GM12878 (cell line): ENCODE measurements at regions not wholly inside any gene's neighbourhood (a gene's known extent, or its start where the extent isn't known, plus 50 kb on each side); places are given as distances from the start of the nearest gene placed in this dataset.

ENCODE experiments used
- ATAC-seq: fragments of 200-7000 bp; cut with Tn5 transposase; 3 replicates; pipeline ENCODE4 v1.9.1; 2020; ENCODE audit warnings: mild to moderate bottlenecking, moderate library complexity
- BruUV-seq: library from RNA; stranded (reverse); fragments of 400-500 nt; replicated peaks from 2 replicates; lab custom pipeline; 2021; lab: Mats Ljungman, UMichigan
- CTCF ChIA-PET: fragments of 300-600 bp; sonication (Branson Sonifier 250); formaldehyde crosslinking; extraction: SDS; loops from one replicate; lab custom pipeline; 2021; ENCODE audit warnings: inconsistent platforms; lab: Yijun Ruan, JAX
- POLR2A ChIA-PET: fragments of 350-600 bp; formaldehyde crosslinking; extraction: SDS; loops from one replicate; lab custom pipeline; 2021; ENCODE audit warnings: inconsistent platforms; lab: Charles Lee
- RAD21 ChIA-PET: fragments of 300-600 bp; sonication (Branson Sonifier 250); formaldehyde crosslinking; loops from one replicate; lab custom pipeline; 2023; ENCODE audit warnings: antibody characterized with exemption; ENCODE audit not compliant: unreplicated experiment; lab: Charles Lee
- SMC1A ChIA-PET: fragments of 300-600 bp; sonication (Branson Sonifier 250); formaldehyde crosslinking; loops from one replicate; lab custom pipeline; 2023; ENCODE audit not compliant: unreplicated experiment, uncharacterized antibody; lab: Charles Lee
- DNase-seq: peaks from one replicate; pipeline ENCODE4 v3.0.0-alpha.2; 2011; ENCODE audit warnings: low read depth, low spot score
- FAIRE-seq: peaks from 3 replicates; lab custom pipeline; 2011; peaks lifted over from hg19 to GRCh38; lab: Jason Lieb, UNC
- H2AFZ ChIP-seq: 2 replicates; pipeline ENCODE4 v1.6.0; 2011; ENCODE audit warnings: low read depth, low read length, control low read depth; ENCODE audit not compliant: control insufficient read depth
- H3K27ac ChIP-seq: 2 replicates; pipeline ENCODE4 v1.5.1; 2011; ENCODE audit warnings: control low read depth; ENCODE audit not compliant: control insufficient read depth, insufficient read depth
- H3K27me3 ChIP-seq, 2 experiments: replicated peaks in 1 of 2; 2 replicates each; pipeline versions ENCODE4 v1.6.0 to v1.6.1; 2011; ENCODE audit warnings: low read length in 1 of 2; ENCODE audit not compliant: control insufficient read depth in 2 of 2, insufficient read depth in 2 of 2
- H3K36me3 ChIP-seq, 2 experiments: 2 replicates each; pipeline ENCODE4 v1.5.1; 2011; ENCODE audit warnings: low read length in 1 of 2; ENCODE audit not compliant: control insufficient read depth in 2 of 2, insufficient read depth in 2 of 2
- H3K4me1 ChIP-seq: 2 replicates; pipeline ENCODE4 v1.6.1; 2011; ENCODE audit warnings: mild to moderate bottlenecking, low read length, moderate library complexity, mixed read lengths; ENCODE audit not compliant: control insufficient read depth, insufficient read depth
- H3K4me2 ChIP-seq: 2 replicates; pipeline ENCODE4 v1.6.0; 2011; ENCODE audit warnings: control low read depth; ENCODE audit not compliant: control insufficient read depth, insufficient read depth
- H3K4me3 ChIP-seq: fragments of 200-600 bp; sonication (generic); 2 replicates; pipeline ENCODE4 v1.5.1; 2016
- H3K79me2 ChIP-seq: 2 replicates; pipeline ENCODE4 v1.6.0; 2011; ENCODE audit warnings: low read length; ENCODE audit not compliant: control insufficient read depth, insufficient read depth
- H3K9ac ChIP-seq: 2 replicates; pipeline ENCODE4 v1.8.0; 2011; ENCODE audit warnings: low read length, control low read depth, mixed read lengths; ENCODE audit not compliant: control insufficient read depth, insufficient read depth
- H3K9me3 ChIP-seq: replicated peaks from 3 replicates; pipeline ENCODE4 v1.5.1; 2011; ENCODE audit warnings: mild to moderate bottlenecking, low read length; ENCODE audit not compliant: control insufficient read depth, insufficient read depth
- H4K20me1 ChIP-seq: 2 replicates; pipeline ENCODE4 v1.6.0; 2011; ENCODE audit not compliant: control insufficient read depth, insufficient read depth
- KDM1A ChIP-seq: fragments of 200-600 bp; sonication (generic); IDR thresholded peaks from 2 replicates; pipeline ENCODE4 v1.6.1; 2016; ENCODE audit warnings: borderline replicate concordance
- MXI1 ChIP-seq: fragments of 150-350 bp; IDR thresholded peaks from 2 replicates; pipeline ENCODE4 v1.6.1; 2011; ENCODE audit warnings: low read depth, mild to moderate bottlenecking, inconsistent platforms, low read length, improper control_type of control experiment
- PAX5 ChIP-seq: IDR thresholded peaks from 2 replicates; pipeline ENCODE4 v1.6.1; 2011; ENCODE audit warnings: low read depth, low read length, borderline replicate concordance
- RUNX3 ChIP-seq: IDR thresholded peaks from 2 replicates; pipeline ENCODE4 v1.6.1; 2012; ENCODE audit warnings: low read length, inconsistent platforms
- STAT1 ChIP-seq: fragments of 450-650 bp; conservative IDR thresholded peaks from 2 replicates; pipeline ENCODE4 v1.6.1; 2014; ENCODE audit warnings: antibody characterized with exemption, mild to moderate bottlenecking
- TCF3 ChIP-seq: IDR thresholded peaks from 2 replicates; pipeline ENCODE4 v1.6.1; 2012; ENCODE audit warnings: low read depth, mild to moderate bottlenecking, low read length, borderline replicate concordance; ENCODE audit not compliant: insufficient read depth
- WGBS: methylation state at CpG from one replicate; pipeline ENCODE4 v1.1.6; 2016; ENCODE audit warnings: low lambda C conversion rate; ENCODE audit not compliant: insufficient replicate concordance, insufficient coverage; ENCODE audit errors: missing lambda C conversion rate; 5-methylcytosine and 5-hydroxymethylcytosine counted together
- in situ Hi-C: fragments of 300-500 bp; cut with MboI; formaldehyde crosslinking; loops from 9 replicates; pipeline ENCODE4 v1.14.3; 2018; ENCODE audit warnings: mixed read lengths
- intact Hi-C: fragments of 100-400 bp; cut with micrococcal nuclease; formaldehyde crosslinking; loops from one replicate; pipeline ENCODE4 v1.14.2; 2022; ENCODE audit not compliant: unreplicated experiment

DNA sequence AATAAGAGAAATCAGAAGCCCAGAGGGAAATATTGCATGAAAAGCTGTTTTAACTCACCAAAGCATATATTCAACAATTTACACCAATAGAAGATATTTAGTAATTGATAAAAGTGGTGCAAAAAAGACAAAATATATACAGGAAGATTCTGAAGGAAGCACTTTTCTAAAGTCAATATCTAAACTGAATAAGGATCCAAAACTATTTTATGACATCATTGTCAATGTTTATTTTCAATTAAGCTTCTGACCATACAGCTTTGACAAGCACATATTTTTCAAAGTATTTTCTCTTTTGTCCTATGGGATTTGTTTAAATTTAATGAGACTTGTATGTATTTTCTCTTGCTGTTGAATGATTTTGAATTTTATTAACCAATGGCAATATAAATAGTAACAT lies 1716.1 kb downstream of the OLFM4 start:
- TF ChIP-seq STAT1: no peak
- no peak for TF ChIP-seq MXI1
- no peak for TF ChIP-seq TCF3
- TF ChIP-seq RUNX3: no peak
- no peaks in the 10 kb centered on the region for H3K9me3 ChIP-seq
- DNase-seq (no peak), FAIRE-seq (no peak), ATAC-seq (no peak)
- SMC1A ChIA-PET: no interaction called here
- in situ Hi-C loops: no loop called here
- H3K4me1 ChIP-seq: no peaks in the 10 kb centered on the region
- H3K79me2 ChIP-seq: no peaks in the 10 kb centered on the region
- H3K9ac ChIP-seq: no peak overlapping the region
- no peak overlapping the region for H2AFZ ChIP-seq
- H3K4me2 ChIP-seq: no peak overlapping the region
- CTCF ChIA-PET: interaction anchor here (0.6 kb wide), 1 partner anchor 107 kb away, joined by 4 read pairs; no protein-coding TSS in a partner anchor
- intact Hi-C loops: no loop called here
- no peak overlapping the region for H3K4me3 ChIP-seq
- no peak overlapping the region for H3K27ac ChIP-seq
- BruUV-seq: no TSS peak
- H3K27me3 ChIP-seq: no peaks in the 10 kb centered on the region
- POLR2A ChIA-PET: no interaction called here
- H3K36me3 ChIP-seq: no peaks in the 10 kb centered on the region
- RAD21 ChIA-PET: no interaction called here
- H4K20me1 ChIP-seq: no peaks in the 10 kb centered on the region

DNA sequence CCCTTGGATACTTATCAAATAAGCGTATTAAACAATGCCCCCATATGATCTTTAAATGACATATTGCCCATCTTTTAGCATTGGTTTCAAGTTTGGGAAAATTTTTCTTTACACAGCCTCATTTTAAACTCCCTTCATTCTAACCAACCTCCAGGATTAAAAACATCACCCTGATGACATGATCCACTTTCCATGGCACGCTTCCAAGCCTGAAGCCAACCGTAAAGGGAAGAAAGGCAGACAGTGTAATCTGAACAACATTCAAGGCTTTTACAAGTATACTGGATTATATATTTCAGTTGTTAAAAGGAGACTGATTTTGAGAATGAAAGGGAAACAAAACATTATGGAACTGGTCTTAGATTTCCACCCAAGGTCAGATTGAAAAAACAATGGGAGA lies 1721.9 kb downstream of the OLFM4 start:
- no peaks in the 10 kb centered on the region for H3K36me3 ChIP-seq
- RAD21 ChIA-PET: no interaction called here
- H3K79me2 ChIP-seq: no peaks in the 10 kb centered on the region
- DNase-seq (no peak), ATAC-seq (no peak), FAIRE-seq (no peak)
- CTCF ChIA-PET: no interaction called here
- intact Hi-C loops: no loop called here
- H3K4me2 ChIP-seq: no peak overlapping the region
- no peaks in the 10 kb centered on the region for H3K27me3 ChIP-seq
- SMC1A ChIA-PET: no interaction called here
- no peak overlapping the region for H2AFZ ChIP-seq
- H3K9ac ChIP-seq: no peak overlapping the region
- H4K20me1 ChIP-seq: no peaks in the 10 kb centered on the region
- H3K9me3 ChIP-seq: no peaks in the 10 kb centered on the region
- in situ Hi-C loops: no loop called here
- H3K27ac ChIP-seq: no peak overlapping the region
- POLR2A ChIA-PET: no interaction called here
- H3K4me3 ChIP-seq: no peak overlapping the region
- BruUV-seq: no TSS peak
- WGBS: 17% methylated on average over 3 of the region's 3 CpGs
- no peaks in the 10 kb centered on the region for H3K4me1 ChIP-seq
- TF ChIP-seq KDM1A (no peak), PAX5 (no peak)
